ENCODE measurements at regions not wholly inside any gene's neighbourhood (a gene's known extent, or its start where the extent isn't known, plus 50 kb on each side); places are given as distances from the start of the nearest gene placed in this dataset.
"Not testable (repeated sequence)": the region's sequence is repeated elsewhere in the genome, so short reads cannot be mapped to it uniquely, and the experiment has no call there.

- no peak for DNase-seq (ENCODE audit: low read depth, low spot score)
Measured at GRCh38 chr13:38283346-38283745, 66.3 kb upstream of the UFM1 start.

- DNase-seq (ENCODE audit: low read depth, low spot score) = no peak
Measured at GRCh38 chr13:38265132-38265497, 84.5 kb upstream of the UFM1 start.

GRCh38 chr13:38264363-38265131, 85.1 kb upstream of the UFM1 start:
- DNase-seq (ENCODE audit: low read depth, low spot score) = no peak

GRCh38 chr13:38262211-38262610, 87.4 kb upstream of the UFM1 start:
- DNase-seq (ENCODE audit: low read depth, low spot score) = no peak

GRCh38 chr13:38255600-38255999, 94.1 kb upstream of the UFM1 start:
- no peak for DNase-seq (ENCODE audit: low read depth, low spot score)

- no peak for DNase-seq (ENCODE audit: low read depth, low spot score)
Measured at GRCh38 chr13:38239874-38240273, 109.8 kb upstream of the UFM1 start.

GRCh38 chr13:38228322-38228721, 121.3 kb upstream of the UFM1 start:
- DNase-seq (ENCODE audit: low read depth, low spot score) = no peak

- no peak for DNase-seq (ENCODE audit: low read depth, low spot score)
Measured at GRCh38 chr13:38226496-38226895, 123.2 kb upstream of the UFM1 start.

- DNase-seq (ENCODE audit: low read depth, low spot score) = peak; percentile 41
Measured at GRCh38 chr13:38223089-38223488, 126.6 kb upstream of the UFM1 start.

- not testable (repeated sequence) for DNase-seq (ENCODE audit: low read depth, low spot score)
Measured at GRCh38 chr13:38221120-38221519, 128.5 kb upstream of the UFM1 start.

- no peak for DNase-seq (ENCODE audit: low read depth, low spot score)
Measured at GRCh38 chr13:38216181-38216580, 133.5 kb upstream of the UFM1 start.

- no peak for DNase-seq (ENCODE audit: low read depth, low spot score)
Measured at GRCh38 chr13:38213314-38213713, 136.3 kb upstream of the UFM1 start.

GRCh38 chr13:38210928-38211596, 138.6 kb upstream of the UFM1 start:
- no peak for DNase-seq (ENCODE audit: low read depth, low spot score)

- no peak for DNase-seq (ENCODE audit: low read depth, low spot score)
Measured at GRCh38 chr13:38204556-38204955, 145.1 kb upstream of the UFM1 start.

- DNase-seq (ENCODE audit: low read depth, low spot score) = peak; percentile 71
Measured at GRCh38 chr13:38202740-38203139, 146.9 kb upstream of the UFM1 start.

- no peak for DNase-seq (ENCODE audit: low read depth, low spot score)
Measured at GRCh38 chr13:38191016-38191415, 158.6 kb upstream of the UFM1 start.

GRCh38 chr13:38180670-38181069, 169.0 kb upstream of the UFM1 start:
- DNase-seq (ENCODE audit: low read depth, low spot score) = no peak

- peak; percentile 6 for DNase-seq (ENCODE audit: low read depth, low spot score)
Measured at GRCh38 chr13:38180126-38180525, 169.5 kb upstream of the UFM1 start.

GRCh38 chr13:38176664-38177063, 173.0 kb upstream of the UFM1 start:
- no peak for DNase-seq (ENCODE audit: low read depth, low spot score)

GRCh38 chr13:38173403-38173802, 176.2 kb upstream of the UFM1 start:
- no peak for DNase-seq (ENCODE audit: low read depth, low spot score)

- no peak for DNase-seq (ENCODE audit: low read depth, low spot score)
Measured at GRCh38 chr13:38167164-38167822, 182.4 kb upstream of the UFM1 start.

- peak; percentile 29 for DNase-seq (ENCODE audit: low read depth, low spot score)
Measured at GRCh38 chr13:38166116-38166515, 183.5 kb upstream of the UFM1 start.

- no peak for DNase-seq (ENCODE audit: low read depth, low spot score)
Measured at GRCh38 chr13:38160131-38160530, 189.5 kb upstream of the UFM1 start.
